SK-N-SH (cell line): ENCODE measurements at regions not wholly inside any gene's neighbourhood (a gene's known extent, or its start where the extent isn't known, plus 50 kb on each side); places are given as distances from the start of the nearest gene placed in this dataset.

Source experiments
- CTCF ChIA-PET: fragments of 300-600, 350-600 bp; formaldehyde crosslinking; extraction: SDS; loops from one replicate; lab custom pipeline; 2021; lab: Yijun Ruan, JAX
- POLR2A ChIA-PET: fragments of 350-600 bp; sonication (Branson Sonifier 250); formaldehyde crosslinking; extraction: SDS; loops from one replicate; lab custom pipeline; 2020; ENCODE audit warnings: antibody characterized with exemption, inconsistent platforms; lab: Yijun Ruan, JAX
- DNase-seq: peaks from one replicate; pipeline ENCODE4 v3.0.0; 2012
- H2AFZ ChIP-seq: fragments of 200-600 bp; sonication (generic); 2 replicates; pipeline ENCODE4 v1.8.1; 2016; ENCODE audit warnings: antibody characterized with exemption, mild to moderate bottlenecking, low read depth
- H3F3A ChIP-seq: fragments of 200-600 bp; sonication (generic); replicated peaks from 2 replicates; pipeline ENCODE3; 2016; ENCODE audit warnings: antibody characterized with exemption, mild to moderate bottlenecking; ENCODE audit not compliant: insufficient read depth
- H3K27ac ChIP-seq, 2 experiments: fragments of 200-500 bp in 1 of 2; fragments of 200-600 bp in 1 of 2; sonication (Bioruptor generic) in 1 of 2; sonication (generic), shearing (Covaris generic) in 1 of 2; 2 replicates each; pipeline versions ENCODE4 v1.5.1 to v1.6.1; 2014 to 2016; ENCODE audit warnings: low read depth in 2 of 2, inconsistent platforms in 1 of 2, low read length in 1 of 2, mild to moderate bottlenecking in 1 of 2, mixed read lengths in 1 of 2
- H3K27me3 ChIP-seq: fragments of 200-600 bp; sonication (generic), shearing (Covaris generic); 2 replicates; pipeline ENCODE4 v1.6.1; 2016; ENCODE audit warnings: mixed run types; ENCODE audit not compliant: insufficient read depth
- H3K36me3 ChIP-seq, 2 experiments: fragments of 200-500 bp in 1 of 2; fragments of 200-600 bp in 1 of 2; sonication (Bioruptor generic) in 1 of 2; sonication (generic) in 1 of 2; replicated peaks in 1 of 2; 2 replicates each; pipeline versions ENCODE3 to v1.5.1; 2014 to 2016; ENCODE audit warnings: low read length in 1 of 2, mild to moderate bottlenecking in 1 of 2; ENCODE audit not compliant: insufficient read depth in 2 of 2, control insufficient read depth in 1 of 2
- H3K4me1 ChIP-seq, 2 experiments: fragments of 200-500 bp in 1 of 2; fragments of 200-600 bp in 1 of 2; sonication (Bioruptor generic) in 1 of 2; sonication (generic), shearing (Covaris generic) in 1 of 2; 2 replicates each; pipeline versions ENCODE4 v1.5.1 to v1.6.1; 2014 to 2016; ENCODE audit warnings: low read depth in 1 of 2, low read length in 1 of 2, mixed run types in 1 of 2; ENCODE audit not compliant: insufficient read depth in 2 of 2, control insufficient read depth in 1 of 2
- H3K4me2 ChIP-seq: fragments of 200-600 bp; sonication (generic), shearing (Covaris generic); 2 replicates; pipeline ENCODE4 v1.6.1; 2017; ENCODE audit warnings: mixed run types
- H3K4me3 ChIP-seq, 2 experiments: fragments of 200-500 bp in 1 of 2; fragments of 200-600 bp in 1 of 2; sonication (Bioruptor generic) in 1 of 2; sonication (generic), shearing (Covaris generic) in 1 of 2; 2 replicates each; pipeline versions ENCODE4 v1.5.1 to v1.8.1; 2014 to 2016; ENCODE audit warnings: low read depth in 2 of 2, inconsistent platforms in 1 of 2, low read length in 1 of 2, mild to moderate bottlenecking in 1 of 2, mixed read lengths in 1 of 2, moderate library complexity in 1 of 2
- H3K79me2 ChIP-seq: fragments of 200-600 bp; sonication (generic); 2 replicates; pipeline ENCODE4 v1.8.1; 2017; ENCODE audit warnings: mild to moderate bottlenecking; ENCODE audit not compliant: insufficient read depth
- H3K9ac ChIP-seq: fragments of 200-600 bp; sonication (generic); 2 replicates; pipeline ENCODE4 v1.6.1; 2017; ENCODE audit warnings: mixed run types
- H3K9me2 ChIP-seq: fragments of 200-600 bp; sonication (generic); 2 replicates; pipeline ENCODE4 v1.6.1; 2017; ENCODE audit warnings: mixed run types
- H3K9me3 ChIP-seq: fragments of 200-600 bp; sonication (generic); 2 replicates; pipeline ENCODE4 v1.6.1; 2017; ENCODE audit warnings: mixed run types, mild to moderate bottlenecking, moderate library complexity
- H4K20me1 ChIP-seq: fragments of 200-600 bp; sonication (generic); 2 replicates; pipeline ENCODE4 v1.6.1; 2017; ENCODE audit warnings: mild to moderate bottlenecking, mixed run types; ENCODE audit not compliant: insufficient read depth
- CHD2 ChIP-seq: fragments of 150-350 bp; IDR thresholded peaks from 2 replicates; pipeline ENCODE4 v1.6.1; 2018; ENCODE audit warnings: low read length; ENCODE audit not compliant: partially characterized antibody
- EZH2phosphoT487 ChIP-seq: fragments of 200-600 bp; sonication (generic); IDR thresholded peaks from 2 replicates; pipeline ENCODE4 v1.6.1; 2017; ENCODE audit warnings: low read depth, mixed run types, mild to moderate bottlenecking, antibody characterized with exemption, moderate library complexity, borderline replicate concordance
- FOSL2 ChIP-seq: IDR thresholded peaks from 2 replicates; pipeline ENCODE4 v1.4.0; 2012; ENCODE audit warnings: low read depth, mild to moderate bottlenecking, moderate library complexity, borderline replicate concordance
- FOXM1 ChIP-seq: IDR thresholded peaks from 2 replicates; pipeline ENCODE4 v1.4.0; 2012; ENCODE audit warnings: low read depth, mild to moderate bottlenecking
- MAX ChIP-seq: IDR thresholded peaks from 2 replicates; pipeline ENCODE4 v1.4.0; 2012; ENCODE audit warnings: low read depth
- NFIC ChIP-seq: IDR thresholded peaks from 2 replicates; pipeline ENCODE4 v1.4.0; 2012; ENCODE audit warnings: borderline replicate concordance
- RCOR1 ChIP-seq: fragments of 150-350 bp; IDR thresholded peaks from 2 replicates; pipeline ENCODE4 v1.6.1; 2017; ENCODE audit warnings: antibody characterized with exemption, low read length
- RFX5 ChIP-seq: IDR thresholded peaks from 2 replicates; pipeline ENCODE4 v1.6.1; 2012; ENCODE audit warnings: mild to moderate bottlenecking, improper control_type of control experiment, low read length
- RXRA ChIP-seq: IDR thresholded peaks from 2 replicates; pipeline ENCODE4 v1.4.0; 2012; ENCODE audit warnings: low read depth, mild to moderate bottlenecking, borderline replicate concordance
- SMC3 ChIP-seq: IDR thresholded peaks from 2 replicates; pipeline ENCODE4 v1.6.1; 2012; ENCODE audit warnings: low read depth, low read length, improper control_type of control experiment
- TAF1 ChIP-seq: IDR thresholded peaks from 2 replicates; pipeline ENCODE4 v1.6.1; 2012; ENCODE audit warnings: low read depth, mild to moderate bottlenecking, low read length, moderate library complexity, borderline replicate concordance
- TCF12 ChIP-seq: IDR thresholded peaks from 2 replicates; pipeline ENCODE4 v1.4.0; 2012
- USF1 ChIP-seq: IDR thresholded peaks from 2 replicates; pipeline ENCODE4 v1.4.0; 2012; ENCODE audit warnings: low read depth, borderline replicate concordance
- USF2 ChIP-seq: fragments of 150-350 bp; IDR thresholded peaks from 2 replicates; pipeline ENCODE4 v1.6.1; 2017; ENCODE audit warnings: antibody characterized with exemption, low read length, low read depth, borderline replicate concordance
- YY1 ChIP-seq: IDR thresholded peaks from 2 replicates; pipeline ENCODE4 v1.4.0; 2012; ENCODE audit warnings: low read depth, mild to moderate bottlenecking
- WGBS: methylation state at CpG from one replicate; pipeline ENCODE4 v1.1.6; 2017; ENCODE audit warnings: low lambda C conversion rate; 5-methylcytosine and 5-hydroxymethylcytosine counted together
- TF ChIP-seq, protein P1 (sequence below): IDR thresholded peaks from 2 replicates; pipeline ENCODE4; 2012

DNA sequence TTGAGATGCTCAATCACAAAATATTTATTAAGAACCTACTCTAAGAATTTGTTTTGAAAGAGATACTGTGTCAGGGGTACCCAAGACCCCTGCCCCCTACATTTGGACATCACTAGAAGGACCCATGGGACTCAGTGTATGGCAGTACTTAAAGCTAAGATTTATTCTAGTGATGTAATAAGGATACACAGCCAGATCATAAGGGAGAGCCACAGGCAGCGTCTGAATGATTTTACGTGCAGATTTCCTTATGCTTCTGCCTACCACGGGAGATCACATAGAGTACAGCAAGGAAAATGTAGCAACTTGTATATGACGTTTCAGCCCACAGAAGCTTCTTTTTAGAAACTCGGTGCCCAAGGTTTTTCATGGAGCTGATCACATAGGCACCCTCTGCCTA lies 172.9 kb downstream of the DEPDC1B start:
- CTCF ChIA-PET: no interaction called here
- H3K4me1 ChIP-seq: peaks cover 3 to 7% of the 10 kb centered on the region in 2 experiments; a peak in 2 of 4 replicates
- no peaks in the 10 kb centered on the region for H3F3A ChIP-seq
- no peaks in the 10 kb centered on the region for H3K9me3 ChIP-seq
- no peak overlapping the region for H3K4me3 ChIP-seq
- H3K36me3 ChIP-seq: no peaks in the 10 kb centered on the region
- H4K20me1 ChIP-seq: no peaks in the 10 kb centered on the region
- TF ChIP-seq FOSL2: no peak
- TF ChIP-seq FOXM1: no peak
- no peak for TF ChIP-seq NFIC
- TF ChIP-seq, all 33 proteins: peak for 0
- DNase-seq: no peak
- Histone ChIP-seq H3K9me2 (no peaks in the 10 kb centered on the region), H3K9ac (no peak overlapping the region), H3K79me2 (no peaks in the 10 kb centered on the region), H2AFZ (no peak overlapping the region), H3K27me3 (no peaks in the 10 kb centered on the region), H3K4me2 (no peak overlapping the region), H3K27ac (no peak overlapping the region)
- POLR2A ChIA-PET: no interaction called here
- WGBS: 65% methylated on average over 5 of the region's 5 CpGs

- Histone ChIP-seq H4K20me1 (no peaks in the 10 kb centered on the region), H3K4me2 (no peak overlapping the region), H3K27ac (no peak overlapping the region), H3K9me2 (no peaks in the 10 kb centered on the region), H3K9ac (no peak overlapping the region), H2AFZ (no peak overlapping the region), H3K4me3 (no peak overlapping the region), H3F3A (no peaks in the 10 kb centered on the region), H3K4me1 (peaks cover 3 to 12% of the 10 kb centered on the region in 2 experiments), H3K79me2 (no peaks in the 10 kb centered on the region), H3K36me3 (no peaks in the 10 kb centered on the region), H3K27me3 (no peaks in the 10 kb centered on the region), H3K9me3 (no peaks in the 10 kb centered on the region)
- no peak for TF ChIP-seq TAF1
- no peak for TF ChIP-seq CHD2
- no peak for TF ChIP-seq USF2
- TF ChIP-seq RFX5: no peak
- TF ChIP-seq YY1: no peak
- no peak for TF ChIP-seq RXRA
- no peak for TF ChIP-seq TCF12
- TF ChIP-seq MAX: no peak
- TF ChIP-seq FOSL2: no peak
- TF ChIP-seq EZH2phosphoT487: no peak
- TF ChIP-seq, protein P1, sequence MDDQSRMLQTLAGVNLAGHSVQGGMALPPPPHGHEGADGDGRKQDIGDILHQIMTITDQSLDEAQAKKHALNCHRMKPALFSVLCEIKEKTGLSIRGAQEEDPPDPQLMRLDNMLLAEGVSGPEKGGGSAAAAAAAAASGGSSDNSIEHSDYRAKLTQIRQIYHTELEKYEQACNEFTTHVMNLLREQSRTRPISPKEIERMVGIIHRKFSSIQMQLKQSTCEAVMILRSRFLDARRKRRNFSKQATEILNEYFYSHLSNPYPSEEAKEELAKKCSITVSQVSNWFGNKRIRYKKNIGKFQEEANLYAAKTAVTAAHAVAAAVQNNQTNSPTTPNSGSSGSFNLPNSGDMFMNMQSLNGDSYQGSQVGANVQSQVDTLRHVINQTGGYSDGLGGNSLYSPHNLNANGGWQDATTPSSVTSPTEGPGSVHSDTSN: no peak
- no peak for TF ChIP-seq USF1
- TF ChIP-seq SMC3: no peak
- TF ChIP-seq RCOR1: no peak
- 83% methylated on average over 8 of the region's 8 CpGs for WGBS
- no peak for DNase-seq
- ChIA-PET CTCF (no interaction called here), POLR2A (no interaction called here)
These were observed 173.6 kb downstream of the DEPDC1B start for GRCh38 chr5:60526336-60526875.
